ENCODE measurements at regions not wholly inside any gene's neighbourhood (a gene's known extent, or its start where the extent isn't known, plus 50 kb on each side); places are given as distances from the start of the nearest gene placed in this dataset.

DNA sequence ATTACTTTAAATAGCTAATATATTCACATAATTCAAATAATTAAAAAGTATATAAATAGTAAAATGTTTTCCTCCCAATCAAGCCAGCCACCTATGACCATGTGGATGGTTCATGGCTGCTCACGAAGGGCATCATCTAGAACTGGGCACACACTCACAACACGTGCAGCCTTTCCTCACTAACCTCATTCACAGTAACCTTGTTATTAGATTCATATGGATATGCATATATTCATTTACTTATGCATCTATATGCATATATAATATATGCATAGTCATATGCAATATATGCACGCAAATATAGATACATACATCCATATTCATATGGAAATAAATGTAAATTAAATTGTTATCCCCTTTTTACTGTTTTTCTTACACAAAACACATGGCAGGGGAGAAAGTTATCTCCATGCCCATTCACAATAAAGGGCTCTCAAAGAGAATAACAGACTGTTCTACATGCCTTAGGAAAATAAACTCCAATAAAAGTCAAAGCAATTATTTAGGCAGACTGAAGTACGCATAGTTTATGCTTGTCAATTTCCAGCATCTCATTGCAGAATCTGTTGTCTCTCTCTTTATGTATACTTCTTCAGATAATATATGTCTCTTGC, 163.9 kb upstream of the ADGRL3 start:
- TF ChIP-seq, protein P1, sequence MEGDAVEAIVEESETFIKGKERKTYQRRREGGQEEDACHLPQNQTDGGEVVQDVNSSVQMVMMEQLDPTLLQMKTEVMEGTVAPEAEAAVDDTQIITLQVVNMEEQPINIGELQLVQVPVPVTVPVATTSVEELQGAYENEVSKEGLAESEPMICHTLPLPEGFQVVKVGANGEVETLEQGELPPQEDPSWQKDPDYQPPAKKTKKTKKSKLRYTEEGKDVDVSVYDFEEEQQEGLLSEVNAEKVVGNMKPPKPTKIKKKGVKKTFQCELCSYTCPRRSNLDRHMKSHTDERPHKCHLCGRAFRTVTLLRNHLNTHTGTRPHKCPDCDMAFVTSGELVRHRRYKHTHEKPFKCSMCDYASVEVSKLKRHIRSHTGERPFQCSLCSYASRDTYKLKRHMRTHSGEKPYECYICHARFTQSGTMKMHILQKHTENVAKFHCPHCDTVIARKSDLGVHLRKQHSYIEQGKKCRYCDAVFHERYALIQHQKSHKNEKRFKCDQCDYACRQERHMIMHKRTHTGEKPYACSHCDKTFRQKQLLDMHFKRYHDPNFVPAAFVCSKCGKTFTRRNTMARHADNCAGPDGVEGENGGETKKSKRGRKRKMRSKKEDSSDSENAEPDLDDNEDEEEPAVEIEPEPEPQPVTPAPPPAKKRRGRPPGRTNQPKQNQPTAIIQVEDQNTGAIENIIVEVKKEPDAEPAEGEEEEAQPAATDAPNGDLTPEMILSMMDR (IDR thresholded peaks at IDR 0.05; ENCODE audit: insufficient read depth, missing control alignments): no peak
- FAIRE-seq: no peak
- no peak for DNase-seq (ENCODE audit: insufficient read length, low spot score)

DNA sequence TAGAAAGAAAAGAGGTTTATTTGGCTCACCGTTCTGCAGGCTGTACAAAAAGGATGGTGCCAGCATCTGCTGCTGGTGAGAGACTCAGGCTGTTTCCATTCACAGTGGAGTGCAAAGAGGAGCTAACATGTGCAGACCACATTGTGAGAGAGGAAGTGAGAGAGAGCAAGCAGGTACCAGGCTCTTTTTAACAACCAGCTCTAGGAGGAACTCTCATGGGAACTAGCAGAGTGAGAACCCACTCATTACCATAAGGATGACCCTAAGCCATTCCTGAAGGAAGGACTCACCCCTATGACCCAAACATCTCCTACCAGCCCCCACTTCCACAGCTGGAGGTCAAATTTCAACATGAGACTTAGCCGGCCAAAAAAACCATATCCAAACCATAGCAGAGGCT, 158.6 kb upstream of the ADGRL3 start:
- TF ChIP-seq, protein P1 (IDR thresholded peaks at IDR 0.05; ENCODE audit: insufficient read depth, missing control alignments): no peak
- no peak for DNase-seq (ENCODE audit: insufficient read length, low spot score)
- FAIRE-seq: no peak

DNA sequence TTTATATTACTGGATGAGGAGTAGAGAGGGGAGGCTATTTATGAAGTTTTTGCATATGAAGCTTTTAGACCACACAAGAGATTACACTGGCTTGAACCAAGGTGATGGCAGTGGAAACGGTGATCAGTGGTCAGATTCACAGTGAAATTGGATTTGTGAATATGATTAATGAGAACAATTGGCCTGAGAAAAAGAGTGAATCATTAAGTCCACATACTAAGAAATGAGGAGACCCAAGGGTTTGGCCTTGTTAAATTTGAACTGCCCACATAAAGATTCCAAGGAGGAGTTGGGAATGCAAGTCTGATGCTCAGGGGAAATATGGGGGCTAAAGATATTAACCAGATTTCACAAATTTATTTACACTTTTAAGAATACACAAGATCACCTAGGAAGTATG, 155.3 kb upstream of the ADGRL3 start:
- FAIRE-seq: no peak
- no peak for DNase-seq (ENCODE audit: insufficient read length, low spot score)

DNA sequence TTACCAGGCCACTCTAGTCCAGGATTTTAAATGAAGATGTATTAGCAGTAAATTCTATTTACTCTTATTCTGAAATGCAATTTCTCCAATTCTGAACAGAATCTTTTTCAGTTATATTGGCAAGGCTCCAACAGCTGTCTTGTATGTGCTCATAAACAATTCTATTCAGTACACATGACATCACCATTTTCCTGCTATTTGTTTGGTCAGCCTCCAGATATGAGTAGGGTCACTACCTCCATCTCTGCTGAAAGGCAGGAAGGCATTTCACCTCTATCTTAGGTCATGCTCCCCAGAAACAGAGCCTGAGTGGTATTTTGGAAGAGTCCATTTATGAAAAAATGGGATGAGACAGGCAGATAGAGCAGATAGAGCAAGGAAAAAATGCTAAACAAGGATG, 151.1 kb upstream of the ADGRL3 start:
- FAIRE-seq (no peak), DNase-seq (ENCODE audit: insufficient read length, low spot score) (no peak)
- TF ChIP-seq, protein P1 (IDR thresholded peaks at IDR 0.05; ENCODE audit: insufficient read depth, missing control alignments): no peak

More for the DNA sequence above, 155.3 kb upstream of the ADGRL3 start:
- TF ChIP-seq, protein P1 (IDR thresholded peaks at IDR 0.05; ENCODE audit: insufficient read depth, missing control alignments): no peak

DNA sequence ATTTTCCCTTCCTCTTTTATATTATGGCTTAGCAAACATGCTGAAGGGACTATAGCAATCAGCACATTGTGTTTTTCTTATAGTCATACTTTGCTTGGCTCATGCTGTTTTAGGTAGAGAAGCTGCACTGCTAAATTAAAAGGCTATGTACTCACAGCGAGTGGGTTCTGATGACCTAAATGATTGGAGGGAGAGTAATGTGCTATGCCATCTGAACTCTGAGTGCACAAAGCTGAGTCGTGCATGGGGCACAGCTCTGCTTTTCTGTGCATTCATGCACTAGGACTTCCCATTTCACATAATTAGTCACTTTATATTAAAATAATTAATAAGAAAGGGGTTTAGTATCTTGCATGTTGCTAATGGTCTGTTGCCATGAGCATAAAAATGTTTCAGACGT, 132.7 kb upstream of the ADGRL3 start:
- DNase-seq (ENCODE audit: insufficient read length, low spot score): no peak
- TF ChIP-seq, protein P1 (IDR thresholded peaks at IDR 0.05; ENCODE audit: insufficient read depth, missing control alignments): no peak
- FAIRE-seq: no peak

DNA sequence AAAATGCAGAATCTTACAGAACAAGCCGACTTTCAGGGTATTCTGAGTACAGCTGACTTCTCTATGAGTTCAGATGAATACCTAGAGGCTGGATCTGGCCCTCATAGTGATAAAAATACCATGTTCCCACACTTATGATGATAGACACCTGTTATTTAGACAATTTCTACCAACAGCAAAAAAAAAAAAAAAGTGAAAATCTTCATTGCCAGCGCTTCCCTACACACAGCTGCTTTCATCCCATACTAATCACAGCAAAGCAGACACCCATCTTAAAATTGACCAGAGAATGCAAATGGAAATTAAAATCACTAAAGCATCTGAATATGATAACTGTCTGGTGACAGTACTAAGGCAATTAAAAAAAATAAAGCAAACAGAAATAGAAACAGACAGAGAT, 132.1 kb upstream of the ADGRL3 start:
- FAIRE-seq (no peak), DNase-seq (ENCODE audit: insufficient read length, low spot score) (no peak)
- TF ChIP-seq, protein P1 (IDR thresholded peaks at IDR 0.05; ENCODE audit: insufficient read depth, missing control alignments): no peak

DNA sequence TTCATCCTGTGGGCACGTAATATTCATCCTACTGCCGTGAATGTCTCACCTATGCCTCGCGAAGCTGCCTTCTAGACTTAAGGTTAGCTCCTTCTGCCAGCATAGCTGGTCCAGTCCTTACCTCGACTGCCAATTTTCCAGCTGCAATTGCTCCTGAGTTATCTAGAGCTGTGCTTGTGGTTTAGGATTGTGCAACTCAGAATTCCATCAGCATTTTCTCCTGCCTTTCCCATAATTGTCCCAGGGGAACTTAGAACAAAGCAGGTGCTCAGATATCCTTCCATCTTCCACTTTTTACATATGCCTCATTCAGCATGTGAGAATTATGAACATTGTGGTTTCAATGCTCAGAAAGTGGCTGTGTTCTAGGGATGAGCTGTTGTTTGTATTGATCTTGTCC, 131.4 kb upstream of the ADGRL3 start:
- FAIRE-seq (no peak), DNase-seq (ENCODE audit: insufficient read length, low spot score) (no peak)
- TF ChIP-seq, protein P1 (IDR thresholded peaks at IDR 0.05; ENCODE audit: insufficient read depth, missing control alignments): no peak
